Astrocyte (in vitro differentiated cells and primary cell): ENCODE measurements at regions not wholly inside any gene's neighbourhood (a gene's known extent, or its start where the extent isn't known, plus 50 kb on each side); places are given as distances from the start of the nearest gene placed in this dataset.

Source experiments
- CTCF ChIP-seq: IDR thresholded peaks from 2 replicates; pipeline ENCODE4 v1.5.1; 2011; ENCODE audit warnings: low read depth, mild to moderate bottlenecking, inconsistent platforms, low read length, moderate library complexity; ENCODE audit not compliant: insufficient read depth
- EZH2 ChIP-seq: IDR thresholded peaks from 2 replicates; pipeline ENCODE4 v1.6.1; 2012; ENCODE audit warnings: mild to moderate bottlenecking, low read length, inconsistent platforms; ENCODE audit not compliant: insufficient read depth

- TF ChIP-seq EZH2, result no peak
- TF ChIP-seq CTCF, result no peak
Observed at GRCh38 chr16:13332713-13333255, 431.4 kb downstream of the SHISA9 start.
